Stomach (tissue), 8 donors: ENCODE measurements at regions not wholly inside any gene's neighbourhood (a gene's known extent, or its start where the extent isn't known, plus 50 kb on each side); places are given as distances from the start of the nearest gene placed in this dataset.
"Not testable (repeated sequence)": the region's sequence is repeated elsewhere in the genome, so short reads cannot be mapped to it uniquely, and the experiment has no call there.

Experiments used
- DNase-seq, 2 donors: peaks; one replicate each; pipeline versions ENCODE4 v3.0.0 to v3.0.0-alpha.2; 2013 to 2019
- H3K27ac ChIP-seq, 5 donors: fragments of 200-600 bp in 4 of 5; sonication (generic) in 4 of 5; one replicate each; pipeline ENCODE4 v1.5.1; 2013 to 2019; ENCODE audit warnings: mild to moderate bottlenecking in 1 of 5, moderate library complexity in 1 of 5
- H3K27me3 ChIP-seq, 3 donors: fragments of 200-600 bp; sonication (generic); one replicate each; pipeline ENCODE4 v1.5.1; 2017 to 2019; ENCODE audit warnings: mixed run types in 1 of 3
- H3K36me3 ChIP-seq, 4 donors: fragments of 200-600 bp; sonication (generic); 1 replicate in 3 of 4; 2 replicates in 1 of 4; pipeline ENCODE4 v1.5.1; 2016 to 2019
- H3K4me1 ChIP-seq, 4 donors: fragments of 200-600 bp; sonication (generic); one replicate each; pipeline ENCODE4 v1.5.1; 2016 to 2019
- H3K4me3 ChIP-seq, 4 donors: fragments of 200-600 bp; sonication (generic) in 3 of 4; one replicate each; pipeline ENCODE4 v1.5.1; 2016 to 2019; ENCODE audit warnings: mild to moderate bottlenecking in 1 of 4
- H3K9me3 ChIP-seq, 4 donors: fragments of 200-600 bp; sonication (generic); one replicate each; pipeline ENCODE4 v1.5.1; 2016 to 2019
- EP300 ChIP-seq: sonication (generic); formaldehyde crosslinking; IDR thresholded peaks from one replicate; pipeline ENCODE4 v1.6.1; 2017; ENCODE audit warnings: antibody characterized with exemption
- POLR2A ChIP-seq, 4 donors: fragments of 450-650 bp; IDR thresholded peaks; one replicate each; pipeline ENCODE4 v1.6.1; 2016; ENCODE audit warnings: antibody characterized with exemption in 4 of 4, control low read depth in 2 of 4, mild to moderate bottlenecking in 1 of 4, moderate library complexity in 1 of 4
- POLR2AphosphoS5 ChIP-seq, 3 donors: sonication (generic); formaldehyde crosslinking; IDR thresholded peaks; one replicate each; pipeline ENCODE4 v1.6.1; 2016; ENCODE audit warnings: antibody characterized with exemption in 3 of 3
- WGBS, 5 donors: extraction: QIAGEN DNeasy Blood & Tissue Kit in 3 of 5; methylation state at CpG; one replicate each; pipeline versions ENCODE4 v1.1.5 to v1.1.7; 2013 to 2018; 5-methylcytosine and 5-hydroxymethylcytosine counted together
- intact Hi-C: fragments of 100-400 bp; cut with DNase I; formaldehyde crosslinking; loops from one replicate; pipeline ENCODE4 v1.15.1; 2023; ENCODE audit warnings: low total_unique reads
- TF ChIP-seq, protein P1 (sequence below), 7 experiments: fragments of 450-650 bp in 4 of 7; fragments of 200-600 bp in 3 of 7; sonication (generic) in 3 of 7; IDR thresholded peaks; one replicate each; pipeline ENCODE4 v1.5.1; 2016 to 2019; ENCODE audit warnings: antibody characterized with exemption in 7 of 7, control low read depth in 2 of 7, mild to moderate bottlenecking in 1 of 7
- donor health status: healthy with polysubstance abuse.
- donor health status: Bipolar disorder and iron deficiency.
- donor health status: healthy.

GRCh38 chrX:109782994-109783700 lies 50.1 kb upstream of the ACSL4 start:
- Histone ChIP-seq H3K36me3 (no peaks in the 10 kb centered on the region), H3K27me3 (no peaks in the 10 kb centered on the region), H3K27ac (peak overlapping the region in 1 of 5 donors; percentile 11), H3K4me3 (no peak overlapping the region), H3K4me1 (no peaks in the 10 kb centered on the region), H3K9me3 (no peaks in the 10 kb centered on the region)
- no peak for DNase-seq
- TF ChIP-seq POLR2A (IDR thresholded peaks at IDR 0.05) (no peak), EP300 (no peak)
- TF ChIP-seq, protein P1, sequence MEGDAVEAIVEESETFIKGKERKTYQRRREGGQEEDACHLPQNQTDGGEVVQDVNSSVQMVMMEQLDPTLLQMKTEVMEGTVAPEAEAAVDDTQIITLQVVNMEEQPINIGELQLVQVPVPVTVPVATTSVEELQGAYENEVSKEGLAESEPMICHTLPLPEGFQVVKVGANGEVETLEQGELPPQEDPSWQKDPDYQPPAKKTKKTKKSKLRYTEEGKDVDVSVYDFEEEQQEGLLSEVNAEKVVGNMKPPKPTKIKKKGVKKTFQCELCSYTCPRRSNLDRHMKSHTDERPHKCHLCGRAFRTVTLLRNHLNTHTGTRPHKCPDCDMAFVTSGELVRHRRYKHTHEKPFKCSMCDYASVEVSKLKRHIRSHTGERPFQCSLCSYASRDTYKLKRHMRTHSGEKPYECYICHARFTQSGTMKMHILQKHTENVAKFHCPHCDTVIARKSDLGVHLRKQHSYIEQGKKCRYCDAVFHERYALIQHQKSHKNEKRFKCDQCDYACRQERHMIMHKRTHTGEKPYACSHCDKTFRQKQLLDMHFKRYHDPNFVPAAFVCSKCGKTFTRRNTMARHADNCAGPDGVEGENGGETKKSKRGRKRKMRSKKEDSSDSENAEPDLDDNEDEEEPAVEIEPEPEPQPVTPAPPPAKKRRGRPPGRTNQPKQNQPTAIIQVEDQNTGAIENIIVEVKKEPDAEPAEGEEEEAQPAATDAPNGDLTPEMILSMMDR (IDR thresholded peaks at IDR 0.05), result no peak
- intact Hi-C loops, result no loop called here
- WGBS, 5 donors, result 56 to 61% (median 59%) methylated on average over 6 of the region's 6 CpGs

GRCh38 chrX:109783701-109784079 lies 50.6 kb upstream of the ACSL4 start:
- peak; percentile 23 to 43 for DNase-seq
- Histone ChIP-seq H3K9me3 (no peaks in the 10 kb centered on the region), H3K27ac (peak overlapping the region in 1 of 5 donors; percentile 11), H3K27me3 (no peaks in the 10 kb centered on the region), H3K36me3 (no peaks in the 10 kb centered on the region), H3K4me1 (no peaks in the 10 kb centered on the region), H3K4me3 (no peak overlapping the region)
- intact Hi-C loops, result no loop called here
- TF ChIP-seq POLR2A (IDR thresholded peaks at IDR 0.05) (no peak), POLR2AphosphoS5 (IDR thresholded peaks at IDR 0.05) (peak in 1 of 3 donors; percentile 13)
- 26 to 52% (median 38%) methylated on average over 5 of the region's 5 CpGs for WGBS, 5 donors

DNA sequence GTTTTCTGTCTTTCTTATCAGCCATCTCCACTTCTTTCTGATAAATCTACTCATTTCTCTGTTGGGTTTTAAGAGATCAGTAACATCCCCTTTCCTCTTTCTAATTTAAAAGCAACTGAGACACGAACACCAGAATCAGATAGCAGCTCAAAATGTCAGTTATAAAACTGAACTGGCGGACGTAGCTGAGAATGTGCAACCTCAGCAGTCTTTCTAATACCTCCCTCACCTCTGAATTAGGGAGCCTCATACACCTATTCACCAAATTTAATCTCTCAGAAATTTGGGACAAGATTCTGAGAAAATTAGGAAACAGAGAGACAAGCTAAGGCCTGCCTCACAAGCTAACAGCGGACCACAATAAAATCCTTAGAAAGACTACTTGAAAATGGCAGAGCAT lies 52.0 kb upstream of the ACSL4 start:
- no peak for DNase-seq
- no peak overlapping the region for H3K27ac ChIP-seq
- H3K4me3 ChIP-seq, result no peak overlapping the region
- H3K27me3 ChIP-seq, result peaks cover 0 to 4% (median 0%) of the 10 kb centered on the region in 3 donors
- WGBS, 5 donors, result 78 to 93% (median 82%) methylated on average over 4 of the region's 4 CpGs
- no peaks in the 10 kb centered on the region for H3K9me3 ChIP-seq
- H3K36me3 ChIP-seq, result no peaks in the 10 kb centered on the region
- TF ChIP-seq POLR2A (IDR thresholded peaks at IDR 0.05) (no peak), EP300 (no peak), POLR2AphosphoS5 (IDR thresholded peaks at IDR 0.05) (no peak)
- TF ChIP-seq, protein P1 (IDR thresholded peaks at IDR 0.05), result no peak
- no peaks in the 10 kb centered on the region for H3K4me1 ChIP-seq
- intact Hi-C loops, result no loop called here

- 88 to 100% (median 95%) methylated on average over 7 of the region's 7 CpGs for WGBS, 5 donors
- intact Hi-C loops, H3K27me3 ChIP-seq: not testable (repeated sequence)
These were observed 57.5 kb upstream of the ACSL4 start for GRCh38 chrX:109790511-109790910.

DNA sequence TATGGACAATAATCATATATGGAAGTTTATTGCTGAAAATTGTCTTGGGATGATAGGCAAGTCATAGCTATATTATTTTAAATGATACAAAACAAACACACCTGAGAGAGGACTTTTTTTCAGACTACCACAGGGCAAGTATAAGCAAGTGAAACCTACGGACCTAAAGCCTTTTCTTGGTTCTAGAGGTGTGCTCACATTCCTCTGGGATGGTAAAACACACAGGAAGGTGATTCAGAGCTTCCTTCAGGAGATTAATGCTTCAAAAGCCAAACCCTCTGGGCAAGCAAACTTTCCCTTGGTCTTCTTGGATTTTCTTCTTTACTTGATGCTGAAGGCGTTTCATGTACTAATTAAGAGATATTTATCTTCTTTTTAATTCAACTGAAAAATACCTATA lies 60.1 kb upstream of the ACSL4 start:
- no peaks in the 10 kb centered on the region for H3K9me3 ChIP-seq
- no peak for DNase-seq
- no peaks in the 10 kb centered on the region for H3K4me1 ChIP-seq
- TF ChIP-seq POLR2AphosphoS5 (IDR thresholded peaks at IDR 0.05) (no peak), POLR2A (IDR thresholded peaks at IDR 0.05) (no peak), EP300 (no peak)
- TF ChIP-seq, protein P1 (IDR thresholded peaks at IDR 0.05), result no peak
- H3K27ac ChIP-seq, result no peak overlapping the region
- H3K4me3 ChIP-seq, result no peak overlapping the region
- intact Hi-C loops, result no loop called here
- peaks cover 0 to 6% (median 0%) of the 10 kb centered on the region in 3 donors for H3K27me3 ChIP-seq
- 48 to 81% (median 61%) methylated on average over 2 of the region's 2 CpGs for WGBS, 5 donors
- H3K36me3 ChIP-seq, result no peaks in the 10 kb centered on the region

More at GRCh38 chrX:109790511-109790910, 57.5 kb upstream of the ACSL4 start:
- not testable (repeated sequence) for H3K4me1 ChIP-seq, DNase-seq, H3K9me3 ChIP-seq, H3K36me3 ChIP-seq, H3K27ac ChIP-seq, H3K4me3 ChIP-seq
